ENCODE measurements at regions not wholly inside any gene's neighbourhood (a gene's known extent, or its start where the extent isn't known, plus 50 kb on each side); places are given as distances from the start of the nearest gene placed in this dataset.

- peak; percentile 4 for DNase-seq (ENCODE audit: extremely low read depth, low read depth)
- H3K4me3 ChIP-seq (replicated peaks; ENCODE audit: low read depth, low read length): no peak overlapping the region
- no peak for TF ChIP-seq CTCF (IDR thresholded peaks at IDR 0.05; ENCODE audit: low read depth, low read length, missing control alignments)
Measured at GRCh38 chr5:106759581-106759980, 911.2 kb downstream of the EFNA5 start.

- TF ChIP-seq CTCF (IDR thresholded peaks at IDR 0.05; ENCODE audit: low read depth, low read length, missing control alignments): no peak
- no peak for DNase-seq (ENCODE audit: extremely low read depth, low read depth)
- H3K4me3 ChIP-seq (replicated peaks; ENCODE audit: low read depth, low read length): no peak overlapping the region
Measured at GRCh38 chr5:106759152-106759551, 911.6 kb downstream of the EFNA5 start.

GRCh38 chr5:106757672-106758071, 913.1 kb downstream of the EFNA5 start:
- TF ChIP-seq CTCF (IDR thresholded peaks at IDR 0.05; ENCODE audit: low read depth, low read length, missing control alignments): no peak
- H3K4me3 ChIP-seq (replicated peaks; ENCODE audit: low read depth, low read length): no peak overlapping the region
- DNase-seq (ENCODE audit: extremely low read depth, low read depth): no peak

GRCh38 chr5:106755789-106756188, 914.9 kb downstream of the EFNA5 start:
- DNase-seq (ENCODE audit: extremely low read depth, low read depth): no peak
- no peak overlapping the region for H3K4me3 ChIP-seq (replicated peaks; ENCODE audit: low read depth, low read length)
- no peak for TF ChIP-seq CTCF (IDR thresholded peaks at IDR 0.05; ENCODE audit: low read depth, low read length, missing control alignments)

- no peak for DNase-seq (ENCODE audit: extremely low read depth, low read depth)
- no peak overlapping the region for H3K4me3 ChIP-seq (replicated peaks; ENCODE audit: low read depth, low read length)
- no peak for TF ChIP-seq CTCF (IDR thresholded peaks at IDR 0.05; ENCODE audit: low read depth, low read length, missing control alignments)
Measured at GRCh38 chr5:106755066-106755465, 915.7 kb downstream of the EFNA5 start.

GRCh38 chr5:106749826-106750225, 920.9 kb downstream of the EFNA5 start:
- no peak for TF ChIP-seq CTCF (IDR thresholded peaks at IDR 0.05; ENCODE audit: low read depth, low read length, missing control alignments)
- no peak overlapping the region for H3K4me3 ChIP-seq (replicated peaks; ENCODE audit: low read depth, low read length)
- no peak for DNase-seq (ENCODE audit: extremely low read depth, low read depth)

GRCh38 chr5:106739127-106739526, 931.6 kb downstream of the EFNA5 start:
- TF ChIP-seq CTCF (IDR thresholded peaks at IDR 0.05; ENCODE audit: low read depth, low read length, missing control alignments): no peak
- H3K4me3 ChIP-seq (replicated peaks; ENCODE audit: low read depth, low read length): no peak overlapping the region
- no peak for DNase-seq (ENCODE audit: extremely low read depth, low read depth)

All from HFF-Myc (cell line).